GM12878 (cell line): ENCODE measurements at regions not wholly inside any gene's neighbourhood (a gene's known extent, or its start where the extent isn't known, plus 50 kb on each side); places are given as distances from the start of the nearest gene placed in this dataset.

Experiments
- BACH1 ChIP-seq: fragments of 450-650 bp; IDR thresholded peaks from 2 replicates; pipeline ENCODE4 v1.6.1; 2017; ENCODE audit warnings: mild to moderate bottlenecking, borderline replicate concordance
- CREB1 ChIP-seq: IDR thresholded peaks from 2 replicates; pipeline ENCODE4 v1.6.1; 2012; ENCODE audit warnings: low read depth, mild to moderate bottlenecking, inconsistent platforms
- EGR1 ChIP-seq, 2 experiments: IDR thresholded peaks; 1 replicate in 1 of 2; 2 replicates in 1 of 2; pipeline ENCODE4 v1.6.1; 2011 to 2012; ENCODE audit warnings: low read depth in 2 of 2, low read length in 2 of 2, borderline replicate concordance in 1 of 2, mild to moderate bottlenecking in 1 of 2, moderate library complexity in 1 of 2
- GATAD2B ChIP-seq: fragments of 450-650 bp; conservative IDR thresholded peaks from 2 replicates; pipeline ENCODE4 v1.6.1; 2017; ENCODE audit warnings: low read depth, mild to moderate bottlenecking, moderate library complexity
- HCFC1 ChIP-seq: fragments of 150-350 bp; IDR thresholded peaks from 2 replicates; pipeline ENCODE4 v1.6.1; 2014; ENCODE audit warnings: low read length
- IKZF1 ChIP-seq: fragments of 450-650 bp; conservative IDR thresholded peaks from 2 replicates; pipeline ENCODE4 v1.6.1; 2017; ENCODE audit warnings: antibody characterized with exemption, mild to moderate bottlenecking
- IKZF2 ChIP-seq, 2 experiments: fragments of 450-650 bp; IDR thresholded peaks; 2 replicates each; pipeline ENCODE4 v1.6.1; 2017; ENCODE audit warnings: mild to moderate bottlenecking in 2 of 2, moderate library complexity in 2 of 2
- MYB ChIP-seq: fragments of 150-350 bp; IDR thresholded peaks from 2 replicates; pipeline ENCODE4 v1.6.1; 2014; ENCODE audit warnings: mild to moderate bottlenecking, low read depth, low read length, borderline replicate concordance
- NFIC ChIP-seq: IDR thresholded peaks from 2 replicates; pipeline ENCODE4 v1.6.1; 2012; ENCODE audit warnings: low read depth, mild to moderate bottlenecking, inconsistent platforms, low read length, moderate library complexity
- NR2C1 ChIP-seq: fragments of 450-650 bp; IDR thresholded peaks from 2 replicates; pipeline ENCODE4 v1.6.1; 2017; ENCODE audit warnings: antibody characterized with exemption, mild to moderate bottlenecking, moderate library complexity
- SIX5 ChIP-seq: IDR thresholded peaks from 2 replicates; pipeline ENCODE4 v1.6.1; 2011; ENCODE audit warnings: mild to moderate bottlenecking, low read depth, low read length, moderate library complexity; ENCODE audit not compliant: severe bottlenecking
- TF ChIP-seq, protein P1 (sequence below): fragments of 450-650 bp; formaldehyde crosslinking; IDR thresholded peaks from 2 replicates; pipeline ENCODE4 v1.4.0; 2020; ENCODE audit warnings: mild to moderate bottlenecking, moderate library complexity
- TF ChIP-seq, protein P2 (sequence below): fragments of 450-650 bp; formaldehyde crosslinking; IDR thresholded peaks from 2 replicates; pipeline ENCODE4 v1.4.0; 2022; ENCODE audit warnings: mild to moderate bottlenecking, moderate library complexity
- TF ChIP-seq, protein P3 (sequence below): fragments of 450-650 bp; IDR thresholded peaks from 2 replicates; pipeline ENCODE4 v1.6.1; 2017; ENCODE audit warnings: borderline replicate concordance
- TF ChIP-seq, protein P4 (sequence below): fragments of 450-650 bp; IDR thresholded peaks from 2 replicates; pipeline ENCODE4 v1.6.1; 2017; ENCODE audit warnings: mild to moderate bottlenecking, moderate library complexity

DNA sequence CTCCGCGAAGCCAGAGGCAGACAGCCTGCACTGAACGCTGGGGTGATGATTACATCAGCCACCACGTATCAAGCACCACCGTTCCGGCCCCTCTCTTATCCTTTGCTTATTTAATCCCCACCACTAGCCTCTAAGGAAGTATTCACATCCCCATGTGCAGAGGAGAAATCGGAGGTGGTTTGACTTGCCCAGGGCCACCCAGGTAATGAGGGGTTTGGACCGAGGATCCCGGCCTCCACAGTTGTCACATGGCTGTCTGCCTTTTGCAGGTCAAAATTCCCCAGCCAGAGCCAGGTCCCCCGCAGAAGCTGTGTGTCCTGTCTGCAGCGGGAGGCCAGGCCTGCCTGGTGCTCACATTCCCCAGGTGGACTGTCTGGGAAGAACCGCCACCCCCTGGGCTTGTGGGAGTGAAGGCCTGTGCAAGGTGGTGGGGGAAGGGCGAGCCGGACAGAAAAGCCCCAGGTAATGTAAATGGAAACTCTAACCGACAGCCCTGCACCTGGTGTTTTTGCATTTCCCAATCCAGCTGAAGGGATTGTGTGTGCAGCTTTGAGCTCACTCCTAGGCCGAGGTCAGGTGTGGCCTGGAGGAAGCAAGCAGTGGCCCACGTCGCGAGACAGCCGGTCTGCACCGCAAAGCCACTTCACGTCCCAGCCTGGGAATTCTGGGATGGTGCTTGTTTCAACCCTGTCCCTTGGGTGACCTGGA is 108.5 kb upstream of the ID2 start (continued):
- TF ChIP-seq, protein P1, sequence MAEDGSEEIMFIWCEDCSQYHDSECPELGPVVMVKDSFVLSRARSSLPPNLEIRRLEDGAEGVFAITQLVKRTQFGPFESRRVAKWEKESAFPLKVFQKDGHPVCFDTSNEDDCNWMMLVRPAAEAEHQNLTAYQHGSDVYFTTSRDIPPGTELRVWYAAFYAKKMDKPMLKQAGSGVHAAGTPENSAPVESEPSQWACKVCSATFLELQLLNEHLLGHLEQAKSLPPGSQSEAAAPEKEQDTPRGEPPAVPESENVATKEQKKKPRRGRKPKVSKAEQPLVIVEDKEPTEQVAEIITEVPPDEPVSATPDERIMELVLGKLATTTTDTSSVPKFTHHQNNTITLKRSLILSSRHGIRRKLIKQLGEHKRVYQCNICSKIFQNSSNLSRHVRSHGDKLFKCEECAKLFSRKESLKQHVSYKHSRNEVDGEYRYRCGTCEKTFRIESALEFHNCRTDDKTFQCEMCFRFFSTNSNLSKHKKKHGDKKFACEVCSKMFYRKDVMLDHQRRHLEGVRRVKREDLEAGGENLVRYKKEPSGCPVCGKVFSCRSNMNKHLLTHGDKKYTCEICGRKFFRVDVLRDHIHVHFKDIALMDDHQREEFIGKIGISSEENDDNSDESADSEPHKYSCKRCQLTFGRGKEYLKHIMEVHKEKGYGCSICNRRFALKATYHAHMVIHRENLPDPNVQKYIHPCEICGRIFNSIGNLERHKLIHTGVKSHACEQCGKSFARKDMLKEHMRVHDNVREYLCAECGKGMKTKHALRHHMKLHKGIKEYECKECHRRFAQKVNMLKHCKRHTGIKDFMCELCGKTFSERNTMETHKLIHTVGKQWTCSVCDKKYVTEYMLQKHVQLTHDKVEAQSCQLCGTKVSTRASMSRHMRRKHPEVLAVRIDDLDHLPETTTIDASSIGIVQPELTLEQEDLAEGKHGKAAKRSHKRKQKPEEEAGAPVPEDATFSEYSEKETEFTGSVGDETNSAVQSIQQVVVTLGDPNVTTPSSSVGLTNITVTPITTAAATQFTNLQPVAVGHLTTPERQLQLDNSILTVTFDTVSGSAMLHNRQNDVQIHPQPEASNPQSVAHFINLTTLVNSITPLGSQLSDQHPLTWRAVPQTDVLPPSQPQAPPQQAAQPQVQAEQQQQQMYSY (CRISPR knock-in tag): no peak
- TF ChIP-seq, protein P2, sequence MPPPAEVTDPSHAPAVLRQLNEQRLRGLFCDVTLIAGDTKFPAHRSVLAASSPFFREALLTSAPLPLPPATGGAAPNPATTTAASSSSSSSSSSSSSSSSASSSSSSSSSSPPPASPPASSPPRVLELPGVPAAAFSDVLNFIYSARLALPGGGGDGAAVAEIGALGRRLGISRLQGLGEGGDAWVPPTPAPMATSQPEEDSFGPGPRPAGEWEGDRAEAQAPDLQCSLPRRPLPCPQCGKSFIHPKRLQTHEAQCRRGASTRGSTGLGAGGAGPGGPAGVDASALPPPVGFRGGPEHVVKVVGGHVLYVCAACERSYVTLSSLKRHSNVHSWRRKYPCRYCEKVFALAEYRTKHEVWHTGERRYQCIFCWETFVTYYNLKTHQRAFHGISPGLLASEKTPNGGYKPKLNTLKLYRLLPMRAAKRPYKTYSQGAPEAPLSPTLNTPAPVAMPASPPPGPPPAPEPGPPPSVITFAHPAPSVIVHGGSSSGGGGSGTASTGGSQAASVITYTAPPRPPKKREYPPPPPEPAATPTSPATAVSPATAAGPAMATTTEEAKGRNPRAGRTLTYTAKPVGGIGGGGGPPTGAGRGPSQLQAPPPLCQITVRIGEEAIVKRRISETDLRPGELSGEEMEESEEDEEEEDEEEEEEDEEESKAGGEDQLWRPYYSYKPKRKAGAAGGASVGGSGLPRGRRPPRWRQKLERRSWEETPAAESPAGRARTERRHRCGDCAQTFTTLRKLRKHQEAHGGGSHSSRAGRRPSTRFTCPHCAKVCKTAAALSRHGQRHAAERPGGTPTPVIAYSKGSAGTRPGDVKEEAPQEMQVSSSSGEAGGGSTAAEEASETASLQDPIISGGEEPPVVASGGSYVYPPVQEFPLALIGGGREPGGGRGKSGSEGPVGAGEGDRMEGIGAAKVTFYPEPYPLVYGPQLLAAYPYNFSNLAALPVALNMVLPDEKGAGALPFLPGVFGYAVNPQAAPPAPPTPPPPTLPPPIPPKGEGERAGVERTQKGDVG (CRISPR knock-in tag): no peak
- TF ChIP-seq BACH1: 0 out of 2 replicates have a peak, but pooled peaks have one; percentile 17
- TF ChIP-seq HCFC1: no peak
- TF ChIP-seq SIX5: no peak
- TF ChIP-seq, protein P3, sequence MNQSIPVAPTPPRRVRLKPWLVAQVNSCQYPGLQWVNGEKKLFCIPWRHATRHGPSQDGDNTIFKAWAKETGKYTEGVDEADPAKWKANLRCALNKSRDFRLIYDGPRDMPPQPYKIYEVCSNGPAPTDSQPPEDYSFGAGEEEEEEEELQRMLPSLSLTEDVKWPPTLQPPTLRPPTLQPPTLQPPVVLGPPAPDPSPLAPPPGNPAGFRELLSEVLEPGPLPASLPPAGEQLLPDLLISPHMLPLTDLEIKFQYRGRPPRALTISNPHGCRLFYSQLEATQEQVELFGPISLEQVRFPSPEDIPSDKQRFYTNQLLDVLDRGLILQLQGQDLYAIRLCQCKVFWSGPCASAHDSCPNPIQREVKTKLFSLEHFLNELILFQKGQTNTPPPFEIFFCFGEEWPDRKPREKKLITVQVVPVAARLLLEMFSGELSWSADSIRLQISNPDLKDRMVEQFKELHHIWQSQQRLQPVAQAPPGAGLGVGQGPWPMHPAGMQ: no peak
- TF ChIP-seq NR2C1: no peak
- peak; percentile 67; the same call in 1 of the 2 replicates for TF ChIP-seq IKZF1
- TF ChIP-seq NFIC: no peak
- TF ChIP-seq, protein P4, sequence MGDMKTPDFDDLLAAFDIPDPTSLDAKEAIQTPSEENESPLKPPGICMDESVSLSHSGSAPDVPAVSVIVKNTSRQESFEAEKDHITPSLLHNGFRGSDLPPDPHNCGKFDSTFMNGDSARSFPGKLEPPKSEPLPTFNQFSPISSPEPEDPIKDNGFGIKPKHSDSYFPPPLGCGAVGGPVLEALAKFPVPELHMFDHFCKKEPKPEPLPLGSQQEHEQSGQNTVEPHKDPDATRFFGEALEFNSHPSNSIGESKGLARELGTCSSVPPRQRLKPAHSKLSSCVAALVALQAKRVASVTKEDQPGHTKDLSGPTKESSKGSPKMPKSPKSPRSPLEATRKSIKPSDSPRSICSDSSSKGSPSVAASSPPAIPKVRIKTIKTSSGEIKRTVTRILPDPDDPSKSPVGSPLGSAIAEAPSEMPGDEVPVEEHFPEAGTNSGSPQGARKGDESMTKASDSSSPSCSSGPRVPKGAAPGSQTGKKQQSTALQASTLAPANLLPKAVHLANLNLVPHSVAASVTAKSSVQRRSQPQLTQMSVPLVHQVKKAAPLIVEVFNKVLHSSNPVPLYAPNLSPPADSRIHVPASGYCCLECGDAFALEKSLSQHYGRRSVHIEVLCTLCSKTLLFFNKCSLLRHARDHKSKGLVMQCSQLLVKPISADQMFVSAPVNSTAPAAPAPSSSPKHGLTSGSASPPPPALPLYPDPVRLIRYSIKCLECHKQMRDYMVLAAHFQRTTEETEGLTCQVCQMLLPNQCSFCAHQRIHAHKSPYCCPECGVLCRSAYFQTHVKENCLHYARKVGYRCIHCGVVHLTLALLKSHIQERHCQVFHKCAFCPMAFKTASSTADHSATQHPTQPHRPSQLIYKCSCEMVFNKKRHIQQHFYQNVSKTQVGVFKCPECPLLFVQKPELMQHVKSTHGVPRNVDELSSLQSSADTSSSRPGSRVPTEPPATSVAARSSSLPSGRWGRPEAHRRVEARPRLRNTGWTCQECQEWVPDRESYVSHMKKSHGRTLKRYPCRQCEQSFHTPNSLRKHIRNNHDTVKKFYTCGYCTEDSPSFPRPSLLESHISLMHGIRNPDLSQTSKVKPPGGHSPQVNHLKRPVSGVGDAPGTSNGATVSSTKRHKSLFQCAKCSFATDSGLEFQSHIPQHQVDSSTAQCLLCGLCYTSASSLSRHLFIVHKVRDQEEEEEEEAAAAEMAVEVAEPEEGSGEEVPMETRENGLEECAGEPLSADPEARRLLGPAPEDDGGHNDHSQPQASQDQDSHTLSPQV: no peak
- no peak for TF ChIP-seq GATAD2B
- TF ChIP-seq IKZF2 (IDR thresholded peaks at IDR 0.05): peak; percentile 46 to 52; a peak in 3 of 4 replicates
- TF ChIP-seq CREB1: no peak
- 0 out of 2 replicates have a peak, but pooled peaks have one; percentile 38 for TF ChIP-seq MYB
- no peak for TF ChIP-seq EGR1 (IDR thresholded peaks at IDR 0.05; ENCODE audit: borderline replicate concordance in 1 of 2, low read depth in 2 of 2, low read length in 2 of 2)
